ENCODE measurements at regions not wholly inside any gene's neighbourhood (a gene's known extent, or its start where the extent isn't known, plus 50 kb on each side); places are given as distances from the start of the nearest gene placed in this dataset.

DNA sequence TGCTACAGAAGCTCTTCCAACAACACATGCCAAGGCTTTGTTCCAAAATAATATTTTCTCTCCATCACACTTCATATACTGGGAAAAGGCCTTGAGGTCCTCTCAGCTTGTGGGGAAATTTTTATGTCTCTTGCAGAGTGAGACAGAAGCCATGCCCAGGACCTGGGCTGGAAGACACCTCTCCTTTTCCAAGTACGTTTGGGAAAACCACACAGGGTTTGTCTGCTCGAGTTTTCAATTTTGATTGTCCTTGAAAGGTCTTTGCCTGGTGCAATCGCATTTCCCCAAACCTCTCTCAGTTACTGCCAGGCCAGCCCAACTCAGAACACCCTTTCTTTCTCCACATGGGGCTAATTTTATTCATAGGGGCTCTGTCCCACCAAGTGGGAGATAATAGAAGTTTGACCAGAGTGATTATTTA lies 272.2 kb downstream of the OSR1 start:
- TF ChIP-seq, protein P1, sequence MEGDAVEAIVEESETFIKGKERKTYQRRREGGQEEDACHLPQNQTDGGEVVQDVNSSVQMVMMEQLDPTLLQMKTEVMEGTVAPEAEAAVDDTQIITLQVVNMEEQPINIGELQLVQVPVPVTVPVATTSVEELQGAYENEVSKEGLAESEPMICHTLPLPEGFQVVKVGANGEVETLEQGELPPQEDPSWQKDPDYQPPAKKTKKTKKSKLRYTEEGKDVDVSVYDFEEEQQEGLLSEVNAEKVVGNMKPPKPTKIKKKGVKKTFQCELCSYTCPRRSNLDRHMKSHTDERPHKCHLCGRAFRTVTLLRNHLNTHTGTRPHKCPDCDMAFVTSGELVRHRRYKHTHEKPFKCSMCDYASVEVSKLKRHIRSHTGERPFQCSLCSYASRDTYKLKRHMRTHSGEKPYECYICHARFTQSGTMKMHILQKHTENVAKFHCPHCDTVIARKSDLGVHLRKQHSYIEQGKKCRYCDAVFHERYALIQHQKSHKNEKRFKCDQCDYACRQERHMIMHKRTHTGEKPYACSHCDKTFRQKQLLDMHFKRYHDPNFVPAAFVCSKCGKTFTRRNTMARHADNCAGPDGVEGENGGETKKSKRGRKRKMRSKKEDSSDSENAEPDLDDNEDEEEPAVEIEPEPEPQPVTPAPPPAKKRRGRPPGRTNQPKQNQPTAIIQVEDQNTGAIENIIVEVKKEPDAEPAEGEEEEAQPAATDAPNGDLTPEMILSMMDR (IDR thresholded peaks at IDR 0.05): no peak
- TF ChIP-seq EP300 (IDR thresholded peaks at IDR 0.05): no peak
- TF ChIP-seq POLR2A (IDR thresholded peaks at IDR 0.05): no peak

Measured in suprapubic skin (tissue), 3 donors.